Astrocyte of the cerebellum (primary cell): ENCODE measurements at regions not wholly inside any gene's neighbourhood (a gene's known extent, or its start where the extent isn't known, plus 50 kb on each side); places are given as distances from the start of the nearest gene placed in this dataset.
A peak's percentile ranks its signal among the peaks of the same experiment; 100 is the strongest.

Experiments
- DNase-seq: peaks from one replicate; pipeline ENCODE4 v3.0.0-alpha.2; 2011; ENCODE audit warnings: low read depth
- H3K4me3 ChIP-seq: 2 replicates; pipeline ENCODE4 v1.5.1; 2011; ENCODE audit warnings: mild to moderate bottlenecking, low read depth, low read length, moderate library complexity
- CTCF ChIP-seq: IDR thresholded peaks from 2 replicates; pipeline ENCODE4 v1.5.1; 2012; ENCODE audit warnings: low read length, low read depth, moderate library complexity, mild to moderate bottlenecking; ENCODE audit errors: missing control alignments
- in situ Hi-C: cut with HindIII; loops from 2 replicates; pipeline ENCODE4 v1.10.0; 2017; ENCODE audit warnings: low sequenced_read_pairs

GRCh38 chr7:82701949-82702348, 258.4 kb upstream of the CACNA2D1 start:
- in situ Hi-C loops = no loop called here
- no peak for DNase-seq
- no peak overlapping the region for H3K4me3 ChIP-seq
- TF ChIP-seq CTCF = no peak

GRCh38 chr7:82700741-82701140, 257.2 kb upstream of the CACNA2D1 start:
- DNase-seq = no peak
- in situ Hi-C loops = no loop called here
- TF ChIP-seq CTCF = no peak
- no peak overlapping the region for H3K4me3 ChIP-seq

- peak; percentile 69 for DNase-seq
- TF ChIP-seq CTCF = no peak
- no peak overlapping the region for H3K4me3 ChIP-seq
- in situ Hi-C loops = no loop called here
Observed at GRCh38 chr7:82699773-82700186, 256.2 kb upstream of the CACNA2D1 start.

- peak; percentile 62 for DNase-seq
- TF ChIP-seq CTCF = no peak
- H3K4me3 ChIP-seq = no peak overlapping the region
- in situ Hi-C loops = no loop called here
Observed at GRCh38 chr7:82697897-82698296, 254.3 kb upstream of the CACNA2D1 start.

- in situ Hi-C loops = no loop called here
- DNase-seq = no peak
- H3K4me3 ChIP-seq = no peak overlapping the region
- TF ChIP-seq CTCF = no peak
Observed at GRCh38 chr7:82696631-82697030, 253.1 kb upstream of the CACNA2D1 start.

- H3K4me3 ChIP-seq = no peak overlapping the region
- in situ Hi-C loops = no loop called here
- DNase-seq = no peak
- no peak for TF ChIP-seq CTCF
Observed at GRCh38 chr7:82694022-82694421, 250.4 kb upstream of the CACNA2D1 start.

GRCh38 chr7:82690929-82691328, 247.4 kb upstream of the CACNA2D1 start:
- H3K4me3 ChIP-seq = no peak overlapping the region
- no peak for DNase-seq
- in situ Hi-C loops = no loop called here
- no peak for TF ChIP-seq CTCF
